Lung (tissue), 11 donors: ENCODE measurements at regions not wholly inside any gene's neighbourhood (a gene's known extent, or its start where the extent isn't known, plus 50 kb on each side); places are given as distances from the start of the nearest gene placed in this dataset.

Experiments
- ATAC-seq: fragments of 200-7000 bp; cut with Tn5 transposase; one replicate; pipeline ENCODE4 v1.9.1; 2020; ENCODE audit warnings: moderate number of reproducible peaks; ENCODE audit not compliant: insufficient read depth, low FRiP score
- DNase-seq, 3 donors: peaks; one replicate each; pipeline ENCODE4 v3.0.0-alpha.2; 2013 to 2017
- H3K27ac ChIP-seq, 2 donors: one replicate each; pipeline ENCODE4 v1.5.1; 2013; ENCODE audit warnings: mild to moderate bottlenecking in 2 of 2, moderate library complexity in 2 of 2, control low read depth in 1 of 2, inconsistent platforms in 1 of 2, low read depth in 1 of 2, low read length in 1 of 2
- H3K27me3 ChIP-seq, 3 donors: one replicate each; pipeline ENCODE4 v1.5.1; 2013; ENCODE audit warnings: low read length in 2 of 3; ENCODE audit not compliant: control insufficient read depth in 3 of 3, insufficient read depth in 3 of 3
- H3K36me3 ChIP-seq, 4 donors: one replicate each; pipeline ENCODE4 v1.5.1; 2013; ENCODE audit warnings: low read length in 4 of 4, mild to moderate bottlenecking in 1 of 4, moderate library complexity in 1 of 4; ENCODE audit not compliant: control insufficient read depth in 4 of 4, insufficient read depth in 4 of 4
- H3K4me1 ChIP-seq, 5 donors: one replicate each; pipeline ENCODE4 v1.5.1; 2013; ENCODE audit warnings: low read length in 5 of 5, mild to moderate bottlenecking in 2 of 5, moderate library complexity in 1 of 5; ENCODE audit not compliant: control insufficient read depth in 5 of 5, insufficient read depth in 5 of 5
- H3K4me3 ChIP-seq: one replicate; pipeline ENCODE4 v1.5.1; 2013; ENCODE audit warnings: mild to moderate bottlenecking, control low read depth, moderate library complexity
- H3K9ac ChIP-seq, 2 donors: one replicate each; pipeline ENCODE4 v1.5.1; 2013; ENCODE audit warnings: low read length in 2 of 2, control low read depth in 1 of 2; ENCODE audit not compliant: insufficient read depth in 1 of 2
- H3K9me3 ChIP-seq, 4 donors: one replicate each; pipeline ENCODE4 v1.5.1; 2013; ENCODE audit warnings: low read length in 3 of 4, mild to moderate bottlenecking in 1 of 4, moderate library complexity in 1 of 4; ENCODE audit not compliant: control insufficient read depth in 4 of 4, insufficient read depth in 3 of 4
- CTCF ChIP-seq: IDR thresholded peaks from 2 replicates; pipeline ENCODE4 v1.5.1; 2012; ENCODE audit warnings: mild to moderate bottlenecking; ENCODE audit errors: control extremely low read depth, extremely low read depth
- WGBS, 2 donors: extraction: QIAGEN DNeasy Blood & Tissue Kit; methylation state at CpG; one replicate each; pipeline ENCODE4 v1.1.7; 2013; 5-methylcytosine and 5-hydroxymethylcytosine counted together
- donor health status: control.
- donor health status: control.
- donor health status: Bipolar disorder and iron deficiency.
- donor health status: healthy.
- donor health status: DM: yes; HTN: yes; CAD: no.

DNA sequence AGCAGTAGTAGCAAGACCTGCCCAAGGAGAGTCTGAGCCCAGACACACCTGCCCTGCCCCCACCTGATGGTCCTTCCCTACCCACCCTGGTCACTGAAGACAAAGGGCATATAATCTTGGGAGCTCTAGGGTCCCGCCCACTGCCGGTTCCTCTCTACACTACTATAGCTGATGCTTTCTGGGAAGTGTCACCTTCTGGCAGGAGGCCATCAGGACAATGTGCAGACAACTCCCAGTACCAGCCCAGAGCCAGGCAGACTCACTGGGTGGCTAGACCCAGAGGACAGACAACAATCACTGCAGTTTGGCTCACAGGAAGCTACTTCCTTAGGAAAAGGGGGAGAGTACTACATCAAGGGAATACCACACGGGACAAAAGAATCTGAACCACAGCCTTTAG lies 312.7 kb downstream of the SPRY1 start:
- Histone ChIP-seq H3K36me3 (no peaks in the 10 kb centered on the region), H3K9ac (no peak overlapping the region), H3K27me3 (no peaks in the 10 kb centered on the region), H3K9me3 (peaks cover 2 to 15% (median 3%) of the 10 kb centered on the region in 4 donors), H3K4me3 (no peak overlapping the region), H3K27ac (no peak overlapping the region), H3K4me1 (peaks cover 0 to 16% (median 0%) of the 10 kb centered on the region in 5 donors)
- ATAC-seq (no peak), DNase-seq (no peak)
- TF ChIP-seq CTCF = no peak
- 83% methylated on average over 3 of the region's 3 CpGs for WGBS, 2 donors

GRCh38 chr4:123731035-123731434 lies 334.4 kb downstream of the SPRY1 start:
- H3K4me3 ChIP-seq = no peak overlapping the region
- WGBS, 2 donors = 45 to 84% methylated on average over 1 of the region's 1 CpG

DNA sequence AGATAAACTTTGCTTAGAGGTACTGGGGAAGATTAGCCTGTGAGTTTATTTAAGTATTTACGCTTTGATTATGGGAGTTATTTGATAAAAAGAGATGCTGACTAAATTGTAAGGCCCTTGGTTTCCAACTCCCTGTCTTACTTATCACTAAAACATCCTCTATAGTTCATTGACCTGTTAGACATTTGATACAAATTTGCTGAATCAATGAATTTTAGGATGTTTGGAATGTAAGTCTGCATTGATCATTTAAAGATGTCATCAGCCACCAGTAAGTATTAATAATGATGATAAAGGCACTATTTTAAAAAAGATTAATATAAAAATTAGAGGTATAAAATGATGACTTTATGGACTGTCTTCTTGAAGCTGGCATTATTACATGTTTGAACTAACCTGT lies 340.6 kb downstream of the SPRY1 start:
- ATAC-seq = no peak
- peaks cover 0 to 5% (median 0%) of the 10 kb centered on the region in 5 donors for H3K4me1 ChIP-seq
- no peaks in the 10 kb centered on the region for H3K27me3 ChIP-seq

More at GRCh38 chr4:123731035-123731434, 334.4 kb downstream of the SPRY1 start:
- TF ChIP-seq CTCF = no peak
- ATAC-seq (no peak), DNase-seq (no peak)
- Histone ChIP-seq H3K36me3 (no peaks in the 10 kb centered on the region), H3K27ac (no peak overlapping the region), H3K4me1 (no peaks in the 10 kb centered on the region), H3K27me3 (no peaks in the 10 kb centered on the region), H3K9me3 (no peaks in the 10 kb centered on the region), H3K9ac (no peak overlapping the region)

More for the DNA sequence above, 340.6 kb downstream of the SPRY1 start:
- Histone ChIP-seq H3K4me3 (no peak overlapping the region), H3K9me3 (no peaks in the 10 kb centered on the region), H3K36me3 (no peaks in the 10 kb centered on the region), H3K27ac (no peak overlapping the region), H3K9ac (no peak overlapping the region)
- 89 to 100% methylated on average over 1 of the region's 1 CpG for WGBS, 2 donors
- DNase-seq = no peak
- TF ChIP-seq CTCF = no peak
